ENCODE measurements at regions not wholly inside any gene's neighbourhood (a gene's known extent, or its start where the extent isn't known, plus 50 kb on each side); places are given as distances from the start of the nearest gene placed in this dataset.

DNA sequence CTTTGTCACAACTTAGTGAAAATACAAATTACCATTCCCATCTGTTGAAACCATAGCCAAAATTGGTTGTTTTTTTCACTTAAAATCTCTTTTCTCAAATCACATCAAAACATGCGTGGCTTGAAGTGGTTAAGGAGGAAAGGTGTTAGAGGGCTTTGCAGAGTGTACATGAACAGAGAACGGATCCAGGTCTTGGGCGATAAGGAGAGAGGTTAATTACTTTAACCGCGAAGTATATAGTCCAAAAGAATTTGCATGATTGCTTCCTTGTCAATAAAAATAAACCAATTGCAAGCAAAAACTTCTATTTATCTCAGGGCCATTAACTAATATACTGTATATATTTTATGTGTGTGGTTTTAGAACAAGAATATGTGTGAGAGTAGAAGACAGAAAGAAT lies 813.9 kb upstream of the SORCS1 start:
- Histone ChIP-seq H3K27me3 (no peaks in the 10 kb centered on the region), H3K4me1 (ENCODE audit: insufficient read depth) (no peaks in the 10 kb centered on the region), H3K9me3 (no peaks in the 10 kb centered on the region), H3K27ac (no peak overlapping the region), H3K4me3 (no peak overlapping the region), H3K36me3 (no peaks in the 10 kb centered on the region)
- DNase-seq: no peak
- intact Hi-C loops (cut with DNase I): no loop called here
- 77 to 86% (median 79%) methylated on average over 5 of the region's 5 CpGs for WGBS, 3 donors
- TF ChIP-seq POLR2A (IDR thresholded peaks at IDR 0.05): no peak
- no peak for TF ChIP-seq EP300 (IDR thresholded peaks at IDR 0.05)
- TF ChIP-seq, protein P1, sequence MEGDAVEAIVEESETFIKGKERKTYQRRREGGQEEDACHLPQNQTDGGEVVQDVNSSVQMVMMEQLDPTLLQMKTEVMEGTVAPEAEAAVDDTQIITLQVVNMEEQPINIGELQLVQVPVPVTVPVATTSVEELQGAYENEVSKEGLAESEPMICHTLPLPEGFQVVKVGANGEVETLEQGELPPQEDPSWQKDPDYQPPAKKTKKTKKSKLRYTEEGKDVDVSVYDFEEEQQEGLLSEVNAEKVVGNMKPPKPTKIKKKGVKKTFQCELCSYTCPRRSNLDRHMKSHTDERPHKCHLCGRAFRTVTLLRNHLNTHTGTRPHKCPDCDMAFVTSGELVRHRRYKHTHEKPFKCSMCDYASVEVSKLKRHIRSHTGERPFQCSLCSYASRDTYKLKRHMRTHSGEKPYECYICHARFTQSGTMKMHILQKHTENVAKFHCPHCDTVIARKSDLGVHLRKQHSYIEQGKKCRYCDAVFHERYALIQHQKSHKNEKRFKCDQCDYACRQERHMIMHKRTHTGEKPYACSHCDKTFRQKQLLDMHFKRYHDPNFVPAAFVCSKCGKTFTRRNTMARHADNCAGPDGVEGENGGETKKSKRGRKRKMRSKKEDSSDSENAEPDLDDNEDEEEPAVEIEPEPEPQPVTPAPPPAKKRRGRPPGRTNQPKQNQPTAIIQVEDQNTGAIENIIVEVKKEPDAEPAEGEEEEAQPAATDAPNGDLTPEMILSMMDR (IDR thresholded peaks at IDR 0.05): no peak

- Histone ChIP-seq H3K36me3 (no peaks in the 10 kb centered on the region), H3K27me3 (no peaks in the 10 kb centered on the region), H3K4me1 (ENCODE audit: insufficient read depth) (no peaks in the 10 kb centered on the region), H3K4me3 (no peak overlapping the region), H3K9me3 (no peaks in the 10 kb centered on the region), H3K27ac (no peak overlapping the region)
- intact Hi-C loops (cut with DNase I): no loop called here
- WGBS, 3 donors: 52 to 68% (median 65%) methylated on average over 1 of the region's 1 CpG
- DNase-seq: no peak
- no peak for TF ChIP-seq POLR2A (IDR thresholded peaks at IDR 0.05)
Measured at GRCh38 chr10:107971973-107972372, 807.5 kb upstream of the SORCS1 start.

DNA sequence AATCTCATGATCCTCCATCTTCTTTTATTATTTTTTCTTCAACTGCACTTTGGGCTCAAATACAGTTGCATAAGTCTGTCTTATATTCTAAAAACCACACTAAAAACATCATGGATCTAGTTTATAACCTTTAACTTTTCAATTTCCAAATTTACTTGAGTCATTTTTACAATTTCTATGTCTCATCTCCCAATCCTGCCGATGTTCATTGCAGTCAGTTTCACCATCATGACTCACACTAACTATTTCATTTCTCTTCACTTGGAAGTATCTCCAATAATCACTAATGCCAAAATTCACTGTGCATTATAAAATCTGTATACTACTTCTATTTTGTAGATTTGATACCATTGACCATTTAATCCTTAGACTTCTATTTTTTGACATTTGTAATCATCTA lies 806.9 kb upstream of the SORCS1 start:
- Histone ChIP-seq H3K27me3 (no peaks in the 10 kb centered on the region), H3K9me3 (no peaks in the 10 kb centered on the region), H3K4me1 (ENCODE audit: insufficient read depth) (no peaks in the 10 kb centered on the region), H3K36me3 (no peaks in the 10 kb centered on the region), H3K4me3 (no peak overlapping the region), H3K27ac (no peak overlapping the region)
- intact Hi-C loops (cut with DNase I): no loop called here
- DNase-seq: no peak
- TF ChIP-seq EP300 (IDR thresholded peaks at IDR 0.05): no peak
- no peak for TF ChIP-seq POLR2A (IDR thresholded peaks at IDR 0.05)
- TF ChIP-seq, protein P1 (IDR thresholded peaks at IDR 0.05): no peak
- WGBS, 3 donors: 84 to 93% (median 88%) methylated on average over 1 of the region's 1 CpG

- no peak for DNase-seq
- TF ChIP-seq EP300 (IDR thresholded peaks at IDR 0.05) (no peak), POLR2A (IDR thresholded peaks at IDR 0.05) (no peak)
- TF ChIP-seq, protein P1 (IDR thresholded peaks at IDR 0.05): no peak
- Histone ChIP-seq H3K27me3 (no peaks in the 10 kb centered on the region), H3K27ac (no peak overlapping the region), H3K9me3 (no peaks in the 10 kb centered on the region), H3K4me1 (ENCODE audit: insufficient read depth) (no peaks in the 10 kb centered on the region), H3K4me3 (no peak overlapping the region), H3K36me3 (no peaks in the 10 kb centered on the region)
- 71 to 89% (median 80%) methylated on average over 3 of the region's 3 CpGs for WGBS, 3 donors
- intact Hi-C loops (cut with DNase I): no loop called here
Measured at GRCh38 chr10:107970512-107970911, 806.0 kb upstream of the SORCS1 start.

DNA sequence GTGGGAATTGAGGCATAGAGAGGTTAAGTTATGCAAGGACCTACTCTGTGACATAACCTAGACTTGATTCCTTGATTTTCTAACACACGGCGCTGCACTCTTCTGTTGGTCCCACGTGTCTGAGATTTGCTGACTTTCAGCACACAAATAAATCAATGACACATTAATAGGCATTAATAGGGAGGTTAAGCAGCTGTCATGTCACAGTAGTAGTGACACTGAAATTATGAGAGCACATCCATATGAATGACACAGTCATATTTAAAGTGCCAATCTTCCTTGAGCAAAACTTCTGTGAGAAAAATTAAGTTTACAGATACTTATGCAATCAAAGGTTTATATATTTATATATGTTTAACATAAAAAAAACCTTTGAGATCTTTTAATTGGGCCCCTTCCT lies 805.4 kb upstream of the SORCS1 start:
- H3K4me1 ChIP-seq (ENCODE audit: insufficient read depth): no peaks in the 10 kb centered on the region
- no peaks in the 10 kb centered on the region for H3K9me3 ChIP-seq
- H3K27me3 ChIP-seq: no peaks in the 10 kb centered on the region
- no peak overlapping the region for H3K4me3 ChIP-seq
- H3K36me3 ChIP-seq: no peaks in the 10 kb centered on the region
- TF ChIP-seq POLR2A (IDR thresholded peaks at IDR 0.05) (no peak), EP300 (IDR thresholded peaks at IDR 0.05) (no peak)
- TF ChIP-seq, protein P1 (IDR thresholded peaks at IDR 0.05): no peak
- 73 to 85% (median 81%) methylated on average over 3 of the region's 3 CpGs for WGBS, 3 donors
- DNase-seq: no peak
- no peak overlapping the region for H3K27ac ChIP-seq
- intact Hi-C loops (cut with DNase I): no loop called here

All from ovary (tissue), 7 donors.